Activated naive CD4-positive, alpha-beta T cell treated with anti-CD3 and anti-CD28 coated beads, Interleukin-2, amount 10 ng/mL, durations not matched to agents 7 days and 5 days (primary cell): ENCODE measurements at regions not wholly inside any gene's neighbourhood (a gene's known extent, or its start where the extent isn't known, plus 50 kb on each side); places are given as distances from the start of the nearest gene placed in this dataset.
"Not testable (repeated sequence)": the region's sequence is repeated elsewhere in the genome, so short reads cannot be mapped to it uniquely, and the experiment has no call there.

Source experiments
- CTCF ChIA-PET: fragments of 350-600 bp; sonication (Branson Sonifier 250); formaldehyde crosslinking; loops from one replicate; lab custom pipeline; 2021; ENCODE audit warnings: antibody characterized with exemption; lab: Charles Lee
- DNase-seq: peaks from one replicate; pipeline ENCODE4 v3.0.0-alpha.2; 2020
- H3K27ac Mint-ChIP-seq: one replicate; pipeline ENCODE4 v1.8.0; 2021; ENCODE audit warnings: mild to moderate bottlenecking, moderate library complexity, mixed read lengths
- H3K27me3 Mint-ChIP-seq: one replicate; pipeline ENCODE4 v1.8.0; 2021; ENCODE audit warnings: mild to moderate bottlenecking, mixed read lengths
- H3K36me3 Mint-ChIP-seq: one replicate; pipeline ENCODE4 v1.8.0; 2021; ENCODE audit warnings: mixed read lengths
- H3K4me1 Mint-ChIP-seq: one replicate; pipeline ENCODE4 v1.8.0; 2021; ENCODE audit warnings: mixed read lengths
- H3K4me3 Mint-ChIP-seq: one replicate; pipeline ENCODE4 v1.8.0; 2021; ENCODE audit warnings: mild to moderate bottlenecking, moderate library complexity, mixed read lengths
- H3K9me3 Mint-ChIP-seq: one replicate; pipeline ENCODE4 v1.8.0; 2021; ENCODE audit warnings: mixed read lengths

GRCh38 chr16:72597938-72598337, 426.0 kb upstream of the PMFBP1 start:
- Mint-ChIP-seq H3K36me3 (no peaks in the 10 kb centered on the region), H3K27me3 (no peaks in the 10 kb centered on the region), H3K27ac (no peak overlapping the region), H3K9me3 (no peaks in the 10 kb centered on the region), H3K4me3 (no peak overlapping the region), H3K4me1 (no peaks in the 10 kb centered on the region)
- CTCF ChIA-PET, result no interaction called here
- no peak for DNase-seq

DNA sequence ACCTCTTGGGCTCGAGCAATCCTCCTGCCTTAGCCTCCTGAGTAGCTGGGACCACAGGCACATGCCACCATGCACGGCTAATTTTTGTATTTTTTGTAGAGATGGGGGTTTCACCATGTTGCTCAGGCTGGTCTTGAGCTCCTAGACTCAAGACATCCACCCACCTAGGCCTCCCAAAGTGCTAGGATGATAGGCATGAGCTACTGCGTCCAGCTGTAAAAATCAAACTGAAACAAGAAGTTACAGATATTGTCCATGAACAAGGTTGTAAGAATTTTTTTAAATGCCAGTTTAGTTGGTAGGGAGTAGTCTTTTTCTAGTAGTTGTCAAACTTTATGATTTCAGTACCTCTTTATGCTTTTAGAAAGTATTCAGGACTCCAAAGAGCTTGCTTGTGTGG, 424.4 kb upstream of the PMFBP1 start:
- CTCF ChIA-PET, result no interaction called here
- H3K27ac Mint-ChIP-seq, result no peak overlapping the region
- DNase-seq, result no peak
- H3K4me1 Mint-ChIP-seq, result no peaks in the 10 kb centered on the region
- H3K4me3 Mint-ChIP-seq, result no peak overlapping the region
- H3K9me3 Mint-ChIP-seq, result no peaks in the 10 kb centered on the region
- no peaks in the 10 kb centered on the region for H3K27me3 Mint-ChIP-seq
- no peaks in the 10 kb centered on the region for H3K36me3 Mint-ChIP-seq

DNA sequence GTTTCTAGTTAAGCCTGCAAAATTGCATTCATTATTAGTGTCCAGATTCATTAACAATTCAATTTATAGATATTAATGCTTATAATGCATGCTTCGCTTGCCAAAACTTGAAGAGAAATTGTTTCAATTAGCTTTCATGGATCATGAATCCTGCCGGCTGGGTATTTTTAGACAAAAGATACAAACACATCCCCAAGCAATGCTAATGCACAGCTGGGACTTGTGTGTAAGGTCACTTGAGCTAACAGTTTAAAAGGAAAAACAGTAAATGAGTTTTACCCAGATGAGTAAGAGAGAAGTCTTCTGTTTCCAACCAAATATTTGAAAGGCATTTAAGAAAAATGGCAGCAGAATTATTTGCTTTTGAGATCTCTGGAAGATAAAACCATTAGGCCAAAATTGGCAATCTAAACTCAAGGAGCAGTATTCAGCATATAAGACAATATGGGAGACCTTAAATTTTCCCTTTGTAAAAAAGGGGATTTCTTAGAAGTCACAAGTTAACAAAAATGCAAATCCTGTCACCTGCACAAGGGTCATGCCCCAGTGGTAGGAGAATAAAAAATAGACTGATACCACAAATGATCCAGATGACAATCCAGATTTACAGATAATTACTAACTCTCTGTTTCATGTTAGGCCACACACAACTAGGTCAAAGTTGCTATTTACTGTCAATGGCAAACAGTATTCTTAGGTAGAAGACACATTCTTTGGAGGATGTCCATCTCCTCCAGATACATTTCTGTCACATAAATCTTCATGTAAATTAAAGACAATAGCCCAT, 418.4 kb upstream of the PMFBP1 start:
- H3K4me3 Mint-ChIP-seq, result no peak overlapping the region
- no peaks in the 10 kb centered on the region for H3K27me3 Mint-ChIP-seq
- H3K27ac Mint-ChIP-seq, result no peak overlapping the region
- H3K4me1 Mint-ChIP-seq, result no peaks in the 10 kb centered on the region
- no peak for DNase-seq
- H3K9me3 Mint-ChIP-seq, result no peaks in the 10 kb centered on the region
- no peaks in the 10 kb centered on the region for H3K36me3 Mint-ChIP-seq
- CTCF ChIA-PET, result interaction anchor here (0.6 kb wide), 1 partner anchor 348 kb away, joined by 3 read pairs; no protein-coding TSS in a partner anchor

DNA sequence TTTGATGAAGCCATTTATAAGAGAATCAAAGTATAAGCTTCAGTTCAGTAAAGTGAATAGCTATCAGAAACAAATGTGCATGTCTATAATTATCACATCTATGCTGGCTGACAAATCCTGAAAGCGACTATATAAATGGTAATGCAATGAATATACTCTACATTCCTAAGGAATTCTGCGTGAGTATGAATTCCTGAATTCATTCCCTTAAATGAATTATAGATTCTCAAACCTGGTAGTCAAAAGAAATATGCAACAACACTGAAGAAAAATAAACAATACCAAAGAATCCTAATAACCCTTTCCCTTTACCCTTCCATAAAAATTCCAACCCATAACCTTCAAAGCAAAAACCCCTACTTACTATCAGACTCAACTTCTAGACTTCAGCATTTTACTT, 416.6 kb upstream of the PMFBP1 start:
- Mint-ChIP-seq H3K9me3 (no peaks in the 10 kb centered on the region), H3K4me3 (no peak overlapping the region), H3K36me3 (no peaks in the 10 kb centered on the region), H3K27ac (no peak overlapping the region), H3K4me1 (no peaks in the 10 kb centered on the region), H3K27me3 (no peaks in the 10 kb centered on the region)
- no peak for DNase-seq
- CTCF ChIA-PET, result no interaction called here

DNA sequence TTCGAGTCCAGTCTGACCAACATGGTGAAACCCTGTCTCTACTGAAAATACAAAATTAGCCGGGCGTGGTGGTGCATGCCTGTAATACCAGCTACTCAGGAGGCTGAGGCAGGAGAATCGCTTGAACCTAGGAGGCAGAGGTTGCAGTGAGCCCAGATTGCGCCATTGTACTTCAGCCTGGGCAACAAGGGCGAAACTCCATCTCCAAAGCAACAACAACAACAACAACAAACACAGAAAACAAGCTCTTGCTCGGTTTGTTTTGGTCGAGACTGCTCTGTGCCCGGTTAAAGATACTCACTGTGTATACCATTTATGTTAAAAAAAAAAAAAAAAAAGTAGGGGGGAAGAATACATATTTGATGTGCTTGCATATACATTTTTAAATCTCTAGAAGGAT, 406.1 kb upstream of the PMFBP1 start:
- H3K4me1 Mint-ChIP-seq, H3K4me3 Mint-ChIP-seq, DNase-seq, H3K27me3 Mint-ChIP-seq, H3K27ac Mint-ChIP-seq, H3K36me3 Mint-ChIP-seq, H3K9me3 Mint-ChIP-seq, CTCF ChIA-PET: not testable (repeated sequence)

DNA sequence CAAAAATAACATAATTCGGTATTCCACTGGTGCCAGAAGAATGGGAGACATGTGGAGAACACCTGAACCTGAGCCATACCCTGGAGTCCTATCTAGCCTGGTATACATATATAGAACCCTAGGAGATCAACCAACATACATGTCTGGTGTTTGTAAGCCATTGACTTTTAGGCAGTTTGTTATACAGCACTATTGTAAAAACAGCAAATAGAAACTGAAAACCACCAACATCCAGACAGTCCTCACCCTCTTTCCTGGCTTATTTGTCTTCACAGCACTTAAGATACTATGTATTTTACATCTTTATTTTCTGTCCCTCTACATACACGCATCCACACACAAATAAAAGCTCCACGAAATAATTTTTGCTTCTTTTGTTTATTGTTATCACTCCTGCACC, 404.2 kb upstream of the PMFBP1 start:
- CTCF ChIA-PET, result no interaction called here
- no peaks in the 10 kb centered on the region for H3K4me1 Mint-ChIP-seq
- no peak overlapping the region for H3K4me3 Mint-ChIP-seq
- H3K27ac Mint-ChIP-seq, result no peak overlapping the region
- no peaks in the 10 kb centered on the region for H3K27me3 Mint-ChIP-seq
- H3K36me3 Mint-ChIP-seq, result no peaks in the 10 kb centered on the region
- no peak for DNase-seq
- H3K9me3 Mint-ChIP-seq, result peaks cover 4% of the 10 kb centered on the region

DNA sequence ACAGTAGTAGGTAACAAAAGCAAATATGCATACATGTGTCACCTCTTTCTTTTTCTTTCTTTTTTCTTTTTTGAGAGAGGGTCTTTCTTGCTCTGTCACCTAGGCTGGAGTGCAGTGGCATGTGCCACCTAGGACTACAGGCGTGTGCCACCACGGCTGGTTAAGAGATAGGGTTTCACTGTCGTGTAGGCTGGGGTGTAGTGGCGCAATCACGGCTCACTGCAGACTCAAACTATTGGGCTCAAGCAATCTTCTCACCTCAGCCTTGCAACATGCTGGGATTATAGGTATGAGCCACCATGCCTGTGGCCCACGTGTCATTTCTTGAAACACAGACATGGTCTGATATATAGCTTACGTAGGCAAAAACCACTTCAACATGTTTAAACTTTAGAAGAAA, 397.7 kb upstream of the PMFBP1 start:
- DNase-seq, result no peak
- no peaks in the 10 kb centered on the region for H3K4me1 Mint-ChIP-seq
- no peak overlapping the region for H3K4me3 Mint-ChIP-seq
- no peaks in the 10 kb centered on the region for H3K9me3 Mint-ChIP-seq
- no peaks in the 10 kb centered on the region for H3K36me3 Mint-ChIP-seq
- CTCF ChIA-PET, result no interaction called here
- H3K27ac Mint-ChIP-seq, result no peak overlapping the region
- no peaks in the 10 kb centered on the region for H3K27me3 Mint-ChIP-seq

DNA sequence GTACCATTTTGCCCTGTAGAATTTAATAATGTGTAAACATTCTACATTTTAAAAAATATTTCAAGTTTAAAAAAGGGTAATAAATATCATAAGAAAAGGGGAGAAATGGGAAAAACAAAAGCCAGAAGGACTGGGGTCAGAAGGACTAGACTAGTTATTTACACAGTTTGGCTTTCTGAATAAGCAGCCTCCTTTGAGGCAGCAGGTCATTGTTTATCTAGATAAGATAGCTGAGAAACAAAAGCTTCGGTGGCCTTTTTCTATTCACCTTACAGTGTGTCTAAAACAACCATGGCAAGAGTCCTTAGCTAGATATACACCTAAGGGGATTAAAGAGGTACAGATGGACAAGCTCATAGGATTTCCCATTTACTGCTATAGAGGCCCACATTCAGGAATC, 396.5 kb upstream of the PMFBP1 start:
- Mint-ChIP-seq H3K4me1 (no peaks in the 10 kb centered on the region), H3K4me3 (no peak overlapping the region), H3K27me3 (no peaks in the 10 kb centered on the region), H3K36me3 (no peaks in the 10 kb centered on the region), H3K9me3 (no peaks in the 10 kb centered on the region), H3K27ac (no peak overlapping the region)
- CTCF ChIA-PET, result no interaction called here
- DNase-seq, result no peak

- no peak for DNase-seq
- no peaks in the 10 kb centered on the region for H3K36me3 Mint-ChIP-seq
- CTCF ChIA-PET, result no interaction called here
- no peak overlapping the region for H3K27ac Mint-ChIP-seq
- no peak overlapping the region for H3K4me3 Mint-ChIP-seq
- no peaks in the 10 kb centered on the region for H3K9me3 Mint-ChIP-seq
- H3K27me3 Mint-ChIP-seq, result no peaks in the 10 kb centered on the region
- H3K4me1 Mint-ChIP-seq, result no peaks in the 10 kb centered on the region
Observed at GRCh38 chr16:72566174-72566573, 394.2 kb upstream of the PMFBP1 start.

DNA sequence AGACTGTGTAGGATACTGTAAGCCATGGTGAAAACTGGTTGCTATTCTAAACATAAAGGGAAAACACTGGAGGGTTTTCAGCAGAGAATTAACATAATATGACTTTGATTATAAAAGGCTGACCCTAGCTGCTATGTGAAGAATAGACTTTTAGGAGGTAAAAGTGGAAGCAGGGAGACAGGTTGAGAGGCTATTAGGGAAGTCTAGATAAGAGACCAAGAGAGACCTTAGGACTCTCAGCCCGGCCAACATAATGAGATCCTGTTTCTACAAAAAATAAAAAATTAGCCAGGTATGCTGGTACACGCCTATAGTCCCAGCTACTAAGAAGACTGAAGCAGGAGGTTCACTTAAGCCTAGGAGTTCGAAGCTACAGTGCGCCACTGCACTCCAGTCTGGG, 393.2 kb upstream of the PMFBP1 start:
- no peak overlapping the region for H3K4me3 Mint-ChIP-seq
- no peak overlapping the region for H3K27ac Mint-ChIP-seq
- no peaks in the 10 kb centered on the region for H3K4me1 Mint-ChIP-seq

DNA sequence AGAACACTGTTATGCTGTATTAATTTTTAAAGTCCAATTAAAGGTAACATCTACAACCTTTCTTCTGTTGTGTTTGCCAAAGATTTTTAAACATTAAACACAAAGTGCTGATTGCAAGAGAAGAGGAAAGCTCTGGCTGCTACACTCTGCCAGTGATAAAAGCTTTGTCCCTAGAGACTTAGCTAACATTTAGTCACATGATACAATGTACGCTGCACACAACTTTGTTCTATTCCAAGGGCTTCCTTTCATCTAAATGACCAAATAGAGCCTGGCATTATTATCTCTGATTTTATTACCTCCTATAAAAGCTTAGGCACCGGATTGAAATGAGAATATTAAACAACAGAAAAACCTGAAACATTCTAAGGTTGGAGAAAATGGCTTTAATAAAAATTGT, 388.7 kb upstream of the PMFBP1 start:
- no peak for DNase-seq
- H3K27me3 Mint-ChIP-seq, result no peaks in the 10 kb centered on the region
- H3K4me3 Mint-ChIP-seq, result no peak overlapping the region
- H3K36me3 Mint-ChIP-seq, result no peaks in the 10 kb centered on the region
- H3K9me3 Mint-ChIP-seq, result no peaks in the 10 kb centered on the region
- CTCF ChIA-PET, result no interaction called here
- H3K4me1 Mint-ChIP-seq, result no peaks in the 10 kb centered on the region
- H3K27ac Mint-ChIP-seq, result no peak overlapping the region

More for the DNA sequence above, 393.2 kb upstream of the PMFBP1 start:
- H3K36me3 Mint-ChIP-seq, result no peaks in the 10 kb centered on the region
- H3K27me3 Mint-ChIP-seq, result no peaks in the 10 kb centered on the region
- H3K9me3 Mint-ChIP-seq, result no peaks in the 10 kb centered on the region
- CTCF ChIA-PET, result no interaction called here
- no peak for DNase-seq

DNA sequence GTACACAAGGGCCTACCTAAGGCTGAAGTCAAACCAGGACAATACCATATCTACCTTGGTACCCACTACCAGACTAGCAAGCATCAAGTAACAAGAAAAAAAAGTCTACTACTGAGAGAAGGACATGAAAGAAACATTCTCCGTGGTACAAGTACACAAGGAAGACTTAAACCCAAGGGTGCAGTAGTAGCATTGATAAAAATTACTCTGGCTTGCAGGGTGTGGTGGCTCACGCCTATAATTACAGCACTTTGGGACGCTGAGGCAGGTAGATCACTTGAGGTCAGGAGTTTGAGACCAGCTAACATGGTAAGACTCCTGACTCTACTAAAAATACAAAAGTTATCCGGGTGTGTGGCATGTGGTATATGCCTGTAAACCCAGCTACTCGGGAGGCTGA, 386.5 kb upstream of the PMFBP1 start:
- Mint-ChIP-seq H3K9me3 (no peaks in the 10 kb centered on the region), H3K4me3 (no peak overlapping the region), H3K27me3 (no peaks in the 10 kb centered on the region), H3K4me1 (no peaks in the 10 kb centered on the region), H3K27ac (no peak overlapping the region), H3K36me3 (peaks cover 1% of the 10 kb centered on the region)
- DNase-seq, result no peak
- CTCF ChIA-PET, result no interaction called here

DNA sequence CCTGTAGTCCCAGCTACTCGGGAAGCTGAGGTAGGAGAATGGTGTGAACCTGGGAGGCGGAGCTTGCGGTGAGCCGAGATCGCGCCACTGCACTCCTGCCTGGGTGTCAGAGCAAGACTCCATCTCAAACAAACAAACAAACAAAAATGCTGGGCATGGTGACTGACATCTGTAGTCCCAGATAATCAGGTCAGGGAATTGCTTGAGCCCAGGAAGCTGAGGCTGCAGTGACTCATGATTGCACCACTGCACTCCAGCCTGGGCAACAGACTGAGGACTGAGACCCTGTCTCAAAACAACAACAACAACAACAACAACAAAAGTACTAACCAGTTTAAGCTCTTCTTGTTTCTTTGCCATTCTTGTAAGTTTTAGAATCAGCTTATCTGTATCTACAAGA, 383.0 kb upstream of the PMFBP1 start:
- H3K4me1 Mint-ChIP-seq, result no peaks in the 10 kb centered on the region

GRCh38 chr16:72552654-72553053, 380.7 kb upstream of the PMFBP1 start:
- DNase-seq, result no peak
- CTCF ChIA-PET, result interaction anchor here (1.1 kb wide), 1 partner anchor 18 kb away, joined by 8 read pairs; no protein-coding TSS in a partner anchor
- H3K4me1 Mint-ChIP-seq, result no peaks in the 10 kb centered on the region
- no peak overlapping the region for H3K27ac Mint-ChIP-seq
- H3K27me3 Mint-ChIP-seq, result no peaks in the 10 kb centered on the region
- peaks cover 1% of the 10 kb centered on the region for H3K36me3 Mint-ChIP-seq
- H3K9me3 Mint-ChIP-seq, result peaks cover 7% of the 10 kb centered on the region
- no peak overlapping the region for H3K4me3 Mint-ChIP-seq

More for the DNA sequence above, 383.0 kb upstream of the PMFBP1 start:
- Mint-ChIP-seq H3K9me3 (no peaks in the 10 kb centered on the region), H3K36me3 (peaks cover 1% of the 10 kb centered on the region), H3K4me3 (no peak overlapping the region), H3K27ac (no peak overlapping the region), H3K27me3 (no peaks in the 10 kb centered on the region)
- CTCF ChIA-PET, result no interaction called here
- no peak for DNase-seq

- Mint-ChIP-seq H3K27me3 (no peaks in the 10 kb centered on the region), H3K36me3 (peaks cover 1% of the 10 kb centered on the region), H3K4me1 (no peaks in the 10 kb centered on the region), H3K4me3 (no peak overlapping the region), H3K9me3 (peaks cover 15% of the 10 kb centered on the region), H3K27ac (no peak overlapping the region)
- DNase-seq, result no peak
- CTCF ChIA-PET, result no interaction called here
Observed at GRCh38 chr16:72551649-72552048, 379.7 kb upstream of the PMFBP1 start.
